ENCODE measurements at regions not wholly inside any gene's neighbourhood (a gene's known extent, or its start where the extent isn't known, plus 50 kb on each side); places are given as distances from the start of the nearest gene placed in this dataset.

DNA sequence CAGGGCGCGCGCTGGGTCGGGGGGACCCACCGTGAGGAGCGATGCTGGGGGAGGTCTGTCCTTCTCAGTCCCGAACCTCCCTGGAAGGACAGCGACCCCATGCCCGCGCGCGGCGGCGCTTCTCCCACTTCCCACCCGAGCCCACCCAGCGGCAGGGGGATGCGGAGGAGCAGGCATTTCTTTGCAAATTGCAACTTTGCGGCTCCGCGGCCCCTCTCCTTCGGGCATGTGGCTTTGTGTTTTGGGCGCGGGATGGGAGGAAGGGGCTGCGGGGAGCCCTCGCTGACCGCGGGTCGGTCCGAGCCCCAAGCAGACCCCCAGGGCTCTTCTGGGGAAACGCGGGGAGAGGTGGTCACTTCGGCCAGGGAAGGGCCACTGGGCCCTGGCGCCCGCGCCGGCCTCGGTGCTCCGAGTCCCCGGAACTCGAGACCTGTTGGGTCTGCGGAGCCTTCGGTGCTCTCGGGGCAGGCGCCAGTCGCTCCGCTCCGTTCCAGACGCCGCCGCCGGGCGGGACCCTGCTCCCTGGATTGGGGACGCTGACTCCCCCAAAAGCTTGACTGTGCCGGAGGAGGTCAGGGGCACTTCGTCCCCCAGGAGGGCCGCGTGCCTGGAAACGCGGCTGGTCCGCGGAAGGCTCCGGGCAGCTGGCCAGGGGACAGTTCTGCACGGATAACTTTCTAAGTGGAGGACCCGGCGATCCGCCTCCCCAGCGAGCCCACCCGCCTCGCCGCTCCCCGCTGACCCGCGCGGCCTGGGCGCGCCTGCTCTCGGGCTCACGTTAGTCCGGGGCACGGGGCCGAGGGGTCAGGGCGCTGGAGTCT, 164.2 kb upstream of the DPP6 start:
- no peaks in the 10 kb centered on the region for H3K79me2 ChIP-seq (ENCODE audit: insufficient read depth, low read depth, low read length)
- H3K27ac ChIP-seq (ENCODE audit: low read depth, low read length, poor library complexity, severe bottlenecking), result no peak overlapping the region
- H4K20me1 ChIP-seq (ENCODE audit: insufficient read depth, low read length), result no peaks in the 10 kb centered on the region
- H3K36me3 ChIP-seq (ENCODE audit: insufficient read depth, low read length), result no peaks in the 10 kb centered on the region
- no peak overlapping the region for H2AFZ ChIP-seq (ENCODE audit: low read length)
- TF ChIP-seq CTCF (conservative IDR thresholded peaks at IDR 0.05; ENCODE audit: low read length) (no peak), EZH2phosphoT487 (IDR thresholded peaks at IDR 0.05; ENCODE audit: borderline replicate concordance, low read depth, low read length) (no peak)
- H3K4me1 ChIP-seq (ENCODE audit: insufficient read depth, low read length, poor library complexity, severe bottlenecking), result no peaks in the 10 kb centered on the region
- no peaks in the 10 kb centered on the region for H3K9me2 ChIP-seq (ENCODE audit: insufficient read depth, low read length)
- ChIA-PET POLR2A (no interaction called here), CTCF (ENCODE audit: unreplicated experiment) (no interaction called here)
- no TSS peak for BruUV-seq (replicated peaks)
- no peaks in the 10 kb centered on the region for H3K9me3 ChIP-seq (ENCODE audit: low read length)
- no peak for DNase-seq (ENCODE audit: low spot score)
- no peak overlapping the region for H3K4me2 ChIP-seq (ENCODE audit: low read length)
- intact Hi-C loops (cut with micrococcal nuclease; ENCODE audit: unreplicated experiment), result no loop called here
- H3K4me3 ChIP-seq (ENCODE audit: low read depth, low read length, poor library complexity, severe bottlenecking), result no peak overlapping the region

GRCh38 chr7:153891990-153892389, 160.2 kb upstream of the DPP6 start:
- CTCF ChIA-PET (ENCODE audit: unreplicated experiment), result no interaction called here
- no peaks in the 10 kb centered on the region for H3K9me3 ChIP-seq (ENCODE audit: low read length)
- intact Hi-C loops (cut with micrococcal nuclease; ENCODE audit: unreplicated experiment), result no loop called here
- H3K4me2 ChIP-seq (ENCODE audit: low read length), result no peak overlapping the region
- H3K4me1 ChIP-seq (ENCODE audit: insufficient read depth, low read length, poor library complexity, severe bottlenecking), result no peaks in the 10 kb centered on the region
- no TSS peak for BruUV-seq (replicated peaks)
- no peak overlapping the region for H3K4me3 ChIP-seq (ENCODE audit: low read depth, low read length, poor library complexity, severe bottlenecking)
- H2AFZ ChIP-seq (ENCODE audit: low read length), result no peak overlapping the region
- no peak for DNase-seq (ENCODE audit: low spot score)
- no peaks in the 10 kb centered on the region for H3K79me2 ChIP-seq (ENCODE audit: insufficient read depth, low read depth, low read length)
- no peaks in the 10 kb centered on the region for H3K36me3 ChIP-seq (ENCODE audit: insufficient read depth, low read length)
- no peak overlapping the region for H3K27ac ChIP-seq (ENCODE audit: low read depth, low read length, poor library complexity, severe bottlenecking)
- H3K9me2 ChIP-seq (ENCODE audit: insufficient read depth, low read length), result no peaks in the 10 kb centered on the region
- POLR2A ChIA-PET, result no interaction called here
- H4K20me1 ChIP-seq (ENCODE audit: insufficient read depth, low read length), result no peaks in the 10 kb centered on the region
- TF ChIP-seq CTCF (conservative IDR thresholded peaks at IDR 0.05; ENCODE audit: low read length) (no peak), EZH2phosphoT487 (IDR thresholded peaks at IDR 0.05; ENCODE audit: borderline replicate concordance, low read depth, low read length) (no peak)

DNA sequence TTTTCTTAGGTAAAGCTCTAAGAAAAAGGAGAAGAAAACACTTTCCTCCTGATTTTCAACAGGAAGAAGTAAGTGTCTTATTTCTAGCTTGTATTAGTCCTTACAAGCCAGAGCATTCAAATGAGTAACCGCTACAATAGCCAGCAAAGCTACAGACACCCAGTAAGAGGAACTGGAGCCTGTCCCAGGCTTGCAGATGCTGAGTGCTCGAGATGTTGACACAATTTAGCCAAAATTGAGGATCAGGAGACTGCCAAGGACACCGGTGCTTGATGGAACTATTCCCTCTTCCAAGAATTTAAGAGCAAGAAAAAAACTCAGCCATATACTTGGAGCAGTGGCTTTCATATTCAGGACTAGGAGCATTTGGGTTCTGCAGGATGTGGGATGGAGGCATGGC, 149.3 kb upstream of the DPP6 start:
- no peaks in the 10 kb centered on the region for H3K79me2 ChIP-seq (ENCODE audit: insufficient read depth, low read depth, low read length)
- ChIA-PET CTCF (ENCODE audit: unreplicated experiment) (no interaction called here), POLR2A (no interaction called here)
- H3K27ac ChIP-seq (ENCODE audit: low read depth, low read length, poor library complexity, severe bottlenecking), result no peak overlapping the region
- H3K9me2 ChIP-seq (ENCODE audit: insufficient read depth, low read length), result no peaks in the 10 kb centered on the region
- no peaks in the 10 kb centered on the region for H3K4me1 ChIP-seq (ENCODE audit: insufficient read depth, low read length, poor library complexity, severe bottlenecking)
- DNase-seq (ENCODE audit: low spot score), result no peak
- H3K36me3 ChIP-seq (ENCODE audit: insufficient read depth, low read length), result no peaks in the 10 kb centered on the region
- H3K4me2 ChIP-seq (ENCODE audit: low read length), result no peak overlapping the region
- no peaks in the 10 kb centered on the region for H3K9me3 ChIP-seq (ENCODE audit: low read length)
- H4K20me1 ChIP-seq (ENCODE audit: insufficient read depth, low read length), result no peaks in the 10 kb centered on the region
- BruUV-seq (replicated peaks), result no TSS peak
- H2AFZ ChIP-seq (ENCODE audit: low read length), result no peak overlapping the region
- no peak overlapping the region for H3K4me3 ChIP-seq (ENCODE audit: low read depth, low read length, poor library complexity, severe bottlenecking)
- no peak for TF ChIP-seq CTCF (conservative IDR thresholded peaks at IDR 0.05; ENCODE audit: low read length)
- TF ChIP-seq EZH2phosphoT487 (IDR thresholded peaks at IDR 0.05; ENCODE audit: borderline replicate concordance, low read depth, low read length), result no peak
- intact Hi-C loops (cut with micrococcal nuclease; ENCODE audit: unreplicated experiment), result no loop called here
